ENCODE measurements at regions not wholly inside any gene's neighbourhood (a gene's known extent, or its start where the extent isn't known, plus 50 kb on each side); places are given as distances from the start of the nearest gene placed in this dataset.
"Not testable (repeated sequence)": the region's sequence is repeated elsewhere in the genome, so short reads cannot be mapped to it uniquely, and the experiment has no call there.

- H3K4me3 ChIP-seq (ENCODE audit: low read depth, low read length), result no peak overlapping the region
- no peak for DNase-seq (ENCODE audit: low read depth)
Measured at GRCh38 chr5:25090854-25091253, 446.1 kb upstream of the CDH10 start.

- DNase-seq (ENCODE audit: low read depth), result no peak
- H3K4me3 ChIP-seq (ENCODE audit: low read depth, low read length), result no peak overlapping the region
Measured at GRCh38 chr5:25090275-25090674, 445.5 kb upstream of the CDH10 start.

- not testable (repeated sequence) for H3K4me3 ChIP-seq (ENCODE audit: low read depth, low read length); DNase-seq (ENCODE audit: low read depth)
Measured at GRCh38 chr5:25088689-25089088, 443.9 kb upstream of the CDH10 start.

- not testable (repeated sequence) for DNase-seq (ENCODE audit: low read depth); H3K4me3 ChIP-seq (ENCODE audit: low read depth, low read length)
Measured at GRCh38 chr5:25083261-25083660, 438.5 kb upstream of the CDH10 start.

GRCh38 chr5:25066239-25066638 lies 421.5 kb upstream of the CDH10 start:
- no peak overlapping the region for H3K4me3 ChIP-seq (ENCODE audit: low read depth, low read length)
- DNase-seq (ENCODE audit: low read depth), result no peak

- DNase-seq (ENCODE audit: low read depth), result no peak
- H3K4me3 ChIP-seq (ENCODE audit: low read depth, low read length), result no peak overlapping the region
Measured at GRCh38 chr5:25064306-25064705, 419.5 kb upstream of the CDH10 start.

GRCh38 chr5:25060575-25060974 lies 415.8 kb upstream of the CDH10 start:
- DNase-seq (ENCODE audit: low read depth), result no peak
- no peak overlapping the region for H3K4me3 ChIP-seq (ENCODE audit: low read depth, low read length)

GRCh38 chr5:25056836-25057235 lies 412.1 kb upstream of the CDH10 start:
- no peak for DNase-seq (ENCODE audit: low read depth)
- no peak overlapping the region for H3K4me3 ChIP-seq (ENCODE audit: low read depth, low read length)

- no peak for DNase-seq (ENCODE audit: low read depth)
- H3K4me3 ChIP-seq (ENCODE audit: low read depth, low read length), result no peak overlapping the region
Measured at GRCh38 chr5:25033658-25034057, 388.9 kb upstream of the CDH10 start.

GRCh38 chr5:25029004-25029403 lies 384.2 kb upstream of the CDH10 start:
- H3K4me3 ChIP-seq (ENCODE audit: low read depth, low read length), result no peak overlapping the region
- no peak for DNase-seq (ENCODE audit: low read depth)

GRCh38 chr5:25027526-25027925 lies 382.7 kb upstream of the CDH10 start:
- H3K4me3 ChIP-seq (ENCODE audit: low read depth, low read length), result no peak overlapping the region
- DNase-seq (ENCODE audit: low read depth), result no peak

GRCh38 chr5:25027061-25027460 lies 382.3 kb upstream of the CDH10 start:
- H3K4me3 ChIP-seq (ENCODE audit: low read depth, low read length), result no peak overlapping the region
- DNase-seq (ENCODE audit: low read depth), result no peak

- no peak for DNase-seq (ENCODE audit: low read depth)
- no peak overlapping the region for H3K4me3 ChIP-seq (ENCODE audit: low read depth, low read length)
Measured at GRCh38 chr5:25025831-25026230, 381.1 kb upstream of the CDH10 start.

GRCh38 chr5:25020454-25020853 lies 375.7 kb upstream of the CDH10 start:
- no peak for DNase-seq (ENCODE audit: low read depth)
- no peak overlapping the region for H3K4me3 ChIP-seq (ENCODE audit: low read depth, low read length)

- no peak for DNase-seq (ENCODE audit: low read depth)
- no peak overlapping the region for H3K4me3 ChIP-seq (ENCODE audit: low read depth, low read length)
Measured at GRCh38 chr5:25009063-25009462, 364.3 kb upstream of the CDH10 start.

- no peak overlapping the region for H3K4me3 ChIP-seq (ENCODE audit: low read depth, low read length)
- DNase-seq (ENCODE audit: low read depth), result no peak
Measured at GRCh38 chr5:25006734-25007133, 362.0 kb upstream of the CDH10 start.

- no peak overlapping the region for H3K4me3 ChIP-seq (ENCODE audit: low read depth, low read length)
- DNase-seq (ENCODE audit: low read depth), result no peak
Measured at GRCh38 chr5:25006237-25006636, 361.5 kb upstream of the CDH10 start.

GRCh38 chr5:25005431-25005830 lies 360.7 kb upstream of the CDH10 start:
- DNase-seq (ENCODE audit: low read depth), result no peak
- H3K4me3 ChIP-seq (ENCODE audit: low read depth, low read length), result no peak overlapping the region

- no peak overlapping the region for H3K4me3 ChIP-seq (ENCODE audit: low read depth, low read length)
- DNase-seq (ENCODE audit: low read depth), result no peak
Measured at GRCh38 chr5:25002371-25002770, 357.6 kb upstream of the CDH10 start.

- no peak overlapping the region for H3K4me3 ChIP-seq (ENCODE audit: low read depth, low read length)
Measured at GRCh38 chr5:24999732-25000131, 355.0 kb upstream of the CDH10 start.

GRCh38 chr5:24998641-24999040 lies 353.9 kb upstream of the CDH10 start:
- H3K4me3 ChIP-seq (ENCODE audit: low read depth, low read length), result no peak overlapping the region
- no peak for DNase-seq (ENCODE audit: low read depth)

More at GRCh38 chr5:24999732-25000131, 355.0 kb upstream of the CDH10 start:
- no peak for DNase-seq (ENCODE audit: low read depth)

GRCh38 chr5:24986326-24986725 lies 341.5 kb upstream of the CDH10 start:
- DNase-seq (ENCODE audit: low read depth), result no peak
- H3K4me3 ChIP-seq (ENCODE audit: low read depth, low read length), result no peak overlapping the region
